Inflammatory macrophage treated with lipopolysaccharide for 1 hour (primary cell): ENCODE measurements at regions not wholly inside any gene's neighbourhood (a gene's known extent, or its start where the extent isn't known, plus 50 kb on each side); places are given as distances from the start of the nearest gene placed in this dataset.
A peak's percentile ranks its signal among the peaks of the same experiment; 100 is the strongest.
"Not testable (repeated sequence)": the region's sequence is repeated elsewhere in the genome, so short reads cannot be mapped to it uniquely, and the experiment has no call there.

Experiments
- DNase-seq, 2 donors: peaks; one replicate each; pipeline ENCODE4 v3.0.0-alpha.2; 2020 to 2022

DNA sequence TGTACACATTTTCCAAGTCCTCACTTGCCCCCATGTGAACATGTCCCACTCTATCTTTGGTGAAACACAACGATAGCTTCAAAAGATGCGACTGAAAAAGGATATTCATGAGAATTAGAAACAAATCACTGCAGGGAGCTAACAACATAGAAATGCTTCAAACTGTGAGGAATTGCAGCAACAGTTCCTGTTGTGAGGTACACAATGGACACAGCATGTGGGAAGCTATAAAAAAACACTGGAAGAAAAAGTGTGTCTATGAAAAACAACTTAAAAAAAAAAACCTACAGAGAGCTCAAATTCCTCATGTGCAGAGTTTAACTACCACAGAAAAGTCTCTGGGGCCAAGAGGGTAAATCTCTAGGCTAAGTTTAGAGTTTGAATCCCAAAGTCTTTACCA, 51.6 kb upstream of the BLTP1 start:
- DNase-seq, result no peak

- no peak for DNase-seq
Measured at GRCh38 chr4:122099896-122100295, 52.2 kb upstream of the BLTP1 start.

DNA sequence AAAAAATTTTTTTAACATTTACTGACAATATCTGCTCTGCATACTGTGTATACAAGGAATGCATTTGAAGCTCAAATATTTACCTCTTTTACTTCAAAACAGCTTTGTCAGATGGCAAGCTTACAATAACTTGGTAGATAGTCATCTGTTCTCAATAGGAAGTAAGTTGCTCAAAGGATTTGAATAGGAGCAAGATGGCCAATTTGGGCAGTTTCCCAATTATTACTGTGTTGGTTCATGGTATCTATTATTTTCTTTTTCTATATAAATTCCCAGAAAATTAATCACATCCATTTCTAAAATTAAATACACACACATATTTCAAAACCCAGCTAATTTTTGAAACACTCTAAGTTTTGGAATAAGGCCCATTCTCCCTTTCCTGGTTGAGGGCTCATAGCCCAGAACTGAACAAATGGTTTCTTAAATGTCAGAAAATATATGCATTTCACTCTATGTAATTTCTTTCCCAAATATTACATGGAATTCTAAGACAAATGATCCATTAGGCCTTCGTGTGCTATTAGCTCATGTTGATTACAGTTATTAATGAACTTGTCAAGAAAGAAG, 60.2 kb upstream of the BLTP1 start:
- DNase-seq, result no peak

GRCh38 chr4:122091397-122091796, 60.7 kb upstream of the BLTP1 start:
- DNase-seq, result no peak

GRCh38 chr4:122090989-122091388, 61.1 kb upstream of the BLTP1 start:
- no peak for DNase-seq

- no peak for DNase-seq
Measured at GRCh38 chr4:122086338-122087065, 65.6 kb upstream of the BLTP1 start.

DNA sequence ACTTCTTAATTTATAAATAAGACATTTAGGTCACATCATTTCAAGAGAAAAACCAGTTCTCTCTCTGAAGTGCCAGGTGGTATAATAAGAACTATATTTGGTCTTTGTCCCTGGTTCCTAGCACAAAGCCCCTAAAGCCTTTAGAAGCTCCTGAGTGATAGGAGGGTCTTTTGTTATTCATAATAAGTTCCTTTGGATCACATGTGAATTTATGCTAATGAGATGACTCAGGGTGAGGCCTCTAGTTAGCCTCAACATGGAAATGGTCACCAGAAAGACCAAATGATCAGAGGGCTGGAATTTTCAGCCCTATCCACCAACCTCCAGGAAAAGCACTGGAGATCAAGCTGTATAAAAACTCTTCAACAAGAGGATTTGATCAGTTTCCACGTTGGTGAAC, 68.1 kb upstream of the BLTP1 start:
- DNase-seq, result no peak

GRCh38 chr4:122083351-122083750, 68.8 kb upstream of the BLTP1 start:
- DNase-seq, result no peak

DNA sequence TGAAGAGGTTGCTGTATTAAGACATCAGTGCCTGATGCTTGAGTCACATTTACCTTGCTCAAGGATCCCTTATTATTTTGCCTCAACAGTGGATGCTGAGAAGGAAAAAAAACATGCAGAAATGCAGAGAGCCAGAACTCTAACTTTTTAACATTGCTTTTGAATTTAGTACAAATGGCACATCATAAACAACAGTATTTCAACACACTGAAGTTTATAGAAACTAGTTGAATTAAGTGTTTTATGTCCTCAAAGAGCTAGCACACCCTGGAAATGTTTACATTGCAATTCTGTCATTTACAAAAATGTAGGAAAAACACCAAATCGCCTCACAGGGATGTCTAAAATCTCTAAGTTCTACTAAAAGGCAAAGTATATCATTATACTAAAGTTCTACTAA, 69.5 kb upstream of the BLTP1 start:
- no peak for DNase-seq

DNA sequence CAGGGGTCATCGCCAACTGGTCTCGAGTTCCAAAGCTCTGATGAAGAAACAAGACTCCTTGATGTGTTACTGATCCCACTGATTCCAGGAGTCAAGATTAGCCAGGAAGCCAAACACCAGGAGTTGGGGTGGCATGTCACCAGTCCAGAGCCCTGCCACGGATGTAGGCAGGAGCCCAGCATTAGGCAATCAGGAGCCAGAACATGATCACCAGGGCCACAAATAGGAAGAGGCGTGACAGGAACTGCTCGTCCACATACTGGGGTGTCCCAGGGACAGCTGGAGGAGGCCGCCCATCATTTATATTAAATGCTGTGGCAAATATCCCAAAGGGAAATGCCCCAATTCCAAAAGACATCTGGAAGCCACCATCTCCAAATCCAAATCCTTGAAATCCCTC, 74.5 kb upstream of the BLTP1 start:
- DNase-seq, result not testable (repeated sequence)

- DNase-seq, result not testable (repeated sequence)
Measured at GRCh38 chr4:122076835-122077234, 75.3 kb upstream of the BLTP1 start.

GRCh38 chr4:122073615-122074014, 78.5 kb upstream of the BLTP1 start:
- DNase-seq, result no peak

- DNase-seq, result no peak
Measured at GRCh38 chr4:122065915-122066314, 86.2 kb upstream of the BLTP1 start.

- DNase-seq, result no peak
Measured at GRCh38 chr4:122065149-122065548, 87.0 kb upstream of the BLTP1 start.

DNA sequence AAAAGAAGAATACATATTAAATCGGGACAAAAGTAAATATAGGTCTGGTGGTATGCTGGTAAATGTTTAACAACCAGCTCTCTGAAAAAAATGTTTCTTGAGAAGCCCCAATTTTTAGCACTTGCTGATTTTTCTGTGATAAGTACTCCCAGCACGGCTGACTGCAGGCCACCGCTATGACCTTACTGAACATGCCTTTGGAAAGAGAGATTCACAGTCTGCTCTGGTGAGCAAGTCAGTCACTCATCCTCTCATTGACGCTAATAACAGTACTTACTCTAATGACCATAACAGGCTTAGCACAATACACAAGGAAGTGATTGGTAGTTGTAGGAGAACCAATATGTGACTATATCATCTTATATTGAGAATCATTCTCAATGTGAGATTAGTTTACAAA, 98.9 kb upstream of the BLTP1 start:
- no peak for DNase-seq

DNA sequence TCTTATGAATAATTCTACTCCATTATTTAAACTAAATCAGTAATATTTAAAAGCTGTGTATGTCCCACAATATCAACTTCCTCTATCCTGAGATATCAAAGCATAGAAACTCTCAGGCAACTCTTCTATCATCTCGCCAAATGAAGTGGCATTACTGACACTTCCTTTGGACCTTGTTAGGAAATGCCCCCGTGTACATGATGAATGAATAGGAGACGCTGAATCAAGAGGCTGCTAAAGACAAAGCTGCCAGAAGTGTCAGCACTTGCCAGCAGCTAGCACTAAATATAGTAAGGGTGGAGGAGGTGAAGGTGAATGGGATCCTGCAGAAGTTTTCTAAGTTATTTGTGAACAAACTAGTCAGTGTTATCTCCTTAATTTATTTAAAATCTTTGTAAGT, 99.5 kb upstream of the BLTP1 start:
- DNase-seq, result no peak

DNA sequence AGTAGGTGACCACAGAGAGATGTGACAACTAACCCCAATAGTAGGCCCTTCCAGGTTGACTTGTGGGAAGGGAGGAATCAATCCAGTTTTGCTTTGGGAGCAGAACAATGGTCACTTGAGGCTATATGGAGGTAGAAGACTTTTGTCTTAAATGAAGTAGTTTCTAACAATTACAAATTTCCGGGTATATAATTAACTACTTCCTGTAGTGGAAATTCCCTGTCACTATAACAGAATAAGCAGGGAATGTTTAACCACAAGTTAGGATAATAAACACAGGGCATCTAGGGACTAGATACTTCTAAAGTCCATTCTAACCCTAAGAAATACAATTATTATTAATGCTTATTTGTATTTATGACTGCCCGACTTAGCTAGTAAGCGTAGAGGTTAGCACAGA, 99.0 kb upstream of the TRPC3 start:
- no peak for DNase-seq

- no peak for DNase-seq
Measured at GRCh38 chr4:122047456-122048425, 95.9 kb upstream of the TRPC3 start.

GRCh38 chr4:122046255-122046654, 94.4 kb upstream of the TRPC3 start:
- no peak for DNase-seq

DNA sequence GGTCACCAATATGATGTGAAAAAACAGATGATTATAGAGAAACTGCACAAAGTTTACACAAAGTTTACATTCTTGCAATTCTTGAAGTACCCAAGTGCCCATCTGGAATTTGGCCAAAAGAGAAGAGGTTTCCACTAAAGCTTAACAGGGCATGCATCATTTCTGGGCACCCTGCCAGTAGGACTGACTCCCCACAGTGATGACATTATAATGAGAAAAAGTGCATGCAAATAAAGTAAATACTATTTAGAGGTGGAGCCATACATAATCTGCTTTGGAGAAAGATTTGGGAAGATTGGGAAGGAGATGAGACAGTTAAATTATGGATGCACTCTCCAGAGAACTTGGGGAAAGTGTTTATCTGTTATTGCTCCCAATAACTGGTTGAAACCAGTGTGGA, 93.7 kb upstream of the TRPC3 start:
- DNase-seq, result peak in 1 of 2 donors; percentile 8

GRCh38 chr4:122044501-122044900, 92.6 kb upstream of the TRPC3 start:
- DNase-seq, result no peak

- DNase-seq, result no peak
Measured at GRCh38 chr4:122041312-122041711, 89.5 kb upstream of the TRPC3 start.

GRCh38 chr4:122038896-122039295, 87.0 kb upstream of the TRPC3 start:
- no peak for DNase-seq

DNA sequence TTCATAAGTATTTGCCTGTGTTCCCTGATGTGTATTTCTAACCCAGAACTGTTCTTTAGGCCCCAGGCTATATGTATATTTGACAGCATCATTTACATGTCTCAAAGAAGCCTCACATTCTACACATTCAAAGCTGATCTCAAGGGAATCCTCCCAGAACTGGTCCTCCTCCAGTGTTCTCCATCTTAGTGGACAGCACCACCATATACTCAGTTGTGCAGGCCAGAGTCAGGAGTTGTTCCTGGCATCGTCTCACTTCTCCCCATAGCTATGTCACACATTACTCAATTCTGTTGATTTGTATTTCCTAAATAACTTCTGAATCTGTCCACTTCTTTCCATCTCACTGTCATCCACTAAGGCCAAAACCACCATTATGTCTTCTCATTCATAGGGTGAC, 82.8 kb upstream of the TRPC3 start:
- no peak for DNase-seq
